GM12891 (cell line): ENCODE measurements at regions not wholly inside any gene's neighbourhood (a gene's known extent, or its start where the extent isn't known, plus 50 kb on each side); places are given as distances from the start of the nearest gene placed in this dataset.

Source experiments
- DNase-seq: peaks from one replicate; pipeline ENCODE4 v3.0.0; 2011; ENCODE audit warnings: low spot score; ENCODE audit not compliant: insufficient read length
- FAIRE-seq: peaks from 2 replicates; lab custom pipeline; 2011; peaks lifted over from hg19 to GRCh38; lab: Jason Lieb, UNC
- PAX5 ChIP-seq: IDR thresholded peaks from 2 replicates; pipeline ENCODE4 v1.6.1; 2011; ENCODE audit warnings: low read length, moderate library complexity, mild to moderate bottlenecking; ENCODE audit not compliant: insufficient read depth, severe bottlenecking
- POLR2A ChIP-seq: IDR thresholded peaks from 2 replicates; pipeline ENCODE4 v1.6.1; 2011; ENCODE audit warnings: low read depth, low read length, control low read depth
- POLR2AphosphoS5 ChIP-seq: IDR thresholded peaks from 2 replicates; pipeline ENCODE4 v1.6.1; 2011; ENCODE audit warnings: low read depth, low read length, control low read depth
- POU2F2 ChIP-seq: IDR thresholded peaks from 2 replicates; pipeline ENCODE4 v1.6.1; 2011; ENCODE audit warnings: low read depth, mild to moderate bottlenecking, control low read depth, low read length, moderate library complexity
- SPI1 ChIP-seq: IDR thresholded peaks from 2 replicates; pipeline ENCODE4 v1.6.1; 2011; ENCODE audit warnings: low read depth, low read length, control low read depth
- TAF1 ChIP-seq: IDR thresholded peaks from 2 replicates; pipeline ENCODE4 v1.6.1; 2011; ENCODE audit warnings: low read depth, low read length, control low read depth

GRCh38 chr2:187826023-187826422, 271.8 kb upstream of the TFPI start:
- DNase-seq (no peak), FAIRE-seq (no peak)
- TF ChIP-seq SPI1 (no peak), TAF1 (no peak), POU2F2 (no peak)

GRCh38 chr2:187834787-187835186, 280.6 kb upstream of the TFPI start:
- FAIRE-seq (no peak), DNase-seq (no peak)
- TF ChIP-seq TAF1 (no peak), POU2F2 (no peak), POLR2AphosphoS5 (no peak), PAX5 (no peak), SPI1 (no peak), POLR2A (no peak)

GRCh38 chr2:187838690-187839089, 284.5 kb upstream of the TFPI start:
- DNase-seq: no peak
- FAIRE-seq: no peak
- TF ChIP-seq POU2F2 (no peak), PAX5 (no peak), TAF1 (no peak), POLR2A (no peak), POLR2AphosphoS5 (no peak), SPI1 (no peak)

GRCh38 chr2:187842315-187842714, 288.1 kb upstream of the TFPI start:
- TF ChIP-seq POLR2A (no peak), PAX5 (no peak), TAF1 (no peak), POLR2AphosphoS5 (no peak)
- FAIRE-seq (no peak), DNase-seq (no peak)

GRCh38 chr2:187842978-187843847, 289.0 kb upstream of the TFPI start:
- no peak for TF ChIP-seq SPI1
- no peak for TF ChIP-seq POLR2A
- no peak for TF ChIP-seq POU2F2
- no peak for TF ChIP-seq POLR2AphosphoS5
- no peak for TF ChIP-seq TAF1
- no peak for TF ChIP-seq PAX5
- DNase-seq (no peak), FAIRE-seq (no peak)

GRCh38 chr2:187847245-187848208, 293.3 kb upstream of the TFPI start:
- FAIRE-seq (no peak), DNase-seq (no peak)
- TF ChIP-seq POU2F2 (no peak), PAX5 (no peak), POLR2AphosphoS5 (no peak)

- TF ChIP-seq POU2F2 (no peak), POLR2A (no peak), TAF1 (no peak), POLR2AphosphoS5 (no peak), SPI1 (no peak), PAX5 (no peak)
- DNase-seq (no peak), FAIRE-seq (no peak)
Measured at GRCh38 chr2:187851955-187852561, 297.8 kb upstream of the TFPI start.

GRCh38 chr2:187853381-187853791, 299.2 kb upstream of the TFPI start:
- TF ChIP-seq POLR2AphosphoS5: no peak
- TF ChIP-seq POLR2A: no peak
- TF ChIP-seq POU2F2: no peak
- TF ChIP-seq TAF1: no peak
- TF ChIP-seq SPI1: no peak
- no peak for FAIRE-seq
- no peak for DNase-seq

GRCh38 chr2:187854801-187855200, 300.6 kb upstream of the TFPI start:
- DNase-seq (no peak), FAIRE-seq (no peak)
- TF ChIP-seq POLR2A (no peak), TAF1 (no peak), PAX5 (no peak), POLR2AphosphoS5 (no peak), SPI1 (no peak), POU2F2 (no peak)
